ENCODE measurements at regions not wholly inside any gene's neighbourhood (a gene's known extent, or its start where the extent isn't known, plus 50 kb on each side); places are given as distances from the start of the nearest gene placed in this dataset.

DNA sequence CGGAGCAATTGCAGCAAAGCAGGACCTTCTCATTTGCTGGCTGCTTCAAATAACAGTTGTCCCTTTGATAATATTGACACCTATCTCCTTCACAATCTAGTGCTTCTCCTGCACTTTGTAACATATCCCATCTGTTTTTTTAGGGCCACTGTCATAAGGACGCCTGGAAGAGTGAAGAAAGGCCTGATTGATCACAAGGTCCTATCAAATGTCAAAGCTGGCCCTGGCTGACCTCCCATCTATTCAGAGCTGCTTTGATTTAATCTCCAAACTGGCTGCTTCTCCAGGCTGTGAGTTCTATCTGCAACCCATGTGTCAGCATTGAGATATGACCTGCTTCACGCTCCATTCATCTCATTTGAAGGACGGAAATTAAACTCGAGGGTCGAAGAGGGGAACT, 601.2 kb upstream of the KCNMB2 start:
- H3K9me3 Mint-ChIP-seq = no peaks in the 10 kb centered on the region
- H3K27me3 Mint-ChIP-seq (ENCODE audit: low read depth, poor library complexity) = no peaks in the 10 kb centered on the region
- peak overlapping the region; percentile 59 for H3K4me3 Mint-ChIP-seq
- peak overlapping the region; percentile 97 for H3K27ac Mint-ChIP-seq
- TF ChIP-seq CTCF (IDR thresholded peaks at IDR 0.05) = no peak
- peak; percentile 61 for DNase-seq
- peaks cover 10% of the 10 kb centered on the region for H3K36me3 Mint-ChIP-seq (ENCODE audit: low read depth)
- H3K4me1 Mint-ChIP-seq = peaks cover 71% of the 10 kb centered on the region

GRCh38 chr3:177936721-177937120, 599.5 kb upstream of the KCNMB2 start:
- Mint-ChIP-seq H3K9me3 (no peaks in the 10 kb centered on the region), H3K4me3 (no peak overlapping the region), H3K27me3 (ENCODE audit: low read depth, poor library complexity) (no peaks in the 10 kb centered on the region), H3K27ac (peak overlapping the region; percentile 86), H3K4me1 (peaks cover 73% of the 10 kb centered on the region), H3K36me3 (ENCODE audit: low read depth) (peaks cover 10% of the 10 kb centered on the region)
- no peak for TF ChIP-seq CTCF (IDR thresholded peaks at IDR 0.05)
- DNase-seq = no peak

DNA sequence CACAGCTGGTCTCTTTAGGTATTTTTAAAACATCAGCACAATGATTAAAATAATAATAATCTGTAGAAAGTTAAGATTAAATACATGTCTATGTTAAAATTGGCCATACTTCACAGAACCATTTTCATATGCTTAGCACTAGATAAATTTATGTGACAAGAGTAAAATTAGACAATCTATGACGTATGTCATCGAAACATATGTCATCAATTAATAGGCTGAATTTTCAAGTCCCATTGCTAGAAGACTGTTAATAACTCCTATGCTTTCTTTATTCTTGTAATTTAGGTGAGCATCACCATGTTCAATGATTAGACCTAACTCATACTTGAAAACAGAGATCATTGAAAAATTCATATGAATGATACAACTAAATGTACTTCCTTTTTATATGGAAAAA, 593.3 kb upstream of the KCNMB2 start:
- TF ChIP-seq CTCF (IDR thresholded peaks at IDR 0.05) = no peak
- no peak overlapping the region for H3K27ac Mint-ChIP-seq
- no peak overlapping the region for H3K4me3 Mint-ChIP-seq
- no peak for DNase-seq
- H3K4me1 Mint-ChIP-seq = peaks cover 30% of the 10 kb centered on the region
- H3K9me3 Mint-ChIP-seq = no peaks in the 10 kb centered on the region
- no peaks in the 10 kb centered on the region for H3K27me3 Mint-ChIP-seq (ENCODE audit: low read depth, poor library complexity)
- H3K36me3 Mint-ChIP-seq (ENCODE audit: low read depth) = peaks cover 5% of the 10 kb centered on the region

DNA sequence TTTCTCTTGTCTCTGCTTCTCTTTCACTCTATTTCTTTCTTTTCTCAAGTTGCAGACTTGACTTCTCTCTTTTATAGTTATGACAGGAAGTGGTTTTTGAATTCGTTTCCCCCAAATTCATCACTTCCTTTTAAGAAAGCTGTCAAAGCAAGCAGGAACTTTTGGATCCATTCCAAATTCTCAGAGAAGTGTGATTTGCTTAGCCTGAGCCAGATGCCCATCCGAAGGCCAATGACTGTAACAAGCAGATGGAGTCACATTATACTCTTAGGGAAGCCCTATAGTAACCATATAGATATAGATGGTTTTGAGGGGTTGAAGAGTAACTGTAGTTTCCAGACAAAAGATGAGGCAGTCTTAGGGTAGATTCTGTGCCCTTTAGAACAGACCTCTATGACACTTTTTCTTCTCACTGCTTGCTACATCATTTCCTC, 592.0 kb upstream of the KCNMB2 start:
- no peak for DNase-seq
- Mint-ChIP-seq H3K4me3 (no peak overlapping the region), H3K9me3 (no peaks in the 10 kb centered on the region), H3K4me1 (peaks cover 43% of the 10 kb centered on the region), H3K27ac (no peak overlapping the region), H3K36me3 (ENCODE audit: low read depth) (peaks cover 5% of the 10 kb centered on the region), H3K27me3 (ENCODE audit: low read depth, poor library complexity) (peaks cover 2% of the 10 kb centered on the region)
- no peak for TF ChIP-seq CTCF (IDR thresholded peaks at IDR 0.05)

DNA sequence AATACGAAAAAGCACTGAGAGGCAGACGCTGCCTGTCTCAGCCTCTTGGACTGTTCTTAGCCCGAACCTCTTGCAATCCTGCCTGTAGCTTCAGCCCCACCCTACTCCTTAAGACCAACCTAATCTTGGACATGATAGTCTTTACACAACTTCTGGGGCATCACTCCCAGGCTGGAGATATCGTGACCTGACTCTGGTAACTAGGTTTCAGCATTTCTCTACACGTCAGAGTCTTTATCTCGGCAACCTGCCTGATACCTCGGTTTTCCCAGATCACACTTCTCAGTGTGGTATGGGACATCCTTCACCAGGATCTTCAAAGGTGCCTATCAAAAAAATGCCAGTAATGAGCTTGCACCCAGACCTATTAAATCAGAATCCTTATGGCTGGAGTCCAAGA, 590.2 kb upstream of the KCNMB2 start:
- DNase-seq = no peak
- no peak overlapping the region for H3K27ac Mint-ChIP-seq
- H3K9me3 Mint-ChIP-seq = no peaks in the 10 kb centered on the region
- no peak overlapping the region for H3K4me3 Mint-ChIP-seq
- H3K27me3 Mint-ChIP-seq (ENCODE audit: low read depth, poor library complexity) = peaks cover 2% of the 10 kb centered on the region
- peaks cover 37% of the 10 kb centered on the region for H3K4me1 Mint-ChIP-seq
- H3K36me3 Mint-ChIP-seq (ENCODE audit: low read depth) = peaks cover 5% of the 10 kb centered on the region
- no peak for TF ChIP-seq CTCF (IDR thresholded peaks at IDR 0.05)

GRCh38 chr3:177946497-177946896, 589.7 kb upstream of the KCNMB2 start:
- Mint-ChIP-seq H3K27me3 (ENCODE audit: low read depth, poor library complexity) (peaks cover 2% of the 10 kb centered on the region), H3K4me3 (no peak overlapping the region), H3K4me1 (peaks cover 34% of the 10 kb centered on the region), H3K36me3 (ENCODE audit: low read depth) (peaks cover 5% of the 10 kb centered on the region), H3K27ac (no peak overlapping the region), H3K9me3 (no peaks in the 10 kb centered on the region)
- TF ChIP-seq CTCF (IDR thresholded peaks at IDR 0.05) = no peak
- no peak for DNase-seq
